IPS-18a (cell line): ENCODE measurements at regions not wholly inside any gene's neighbourhood (a gene's known extent, or its start where the extent isn't known, plus 50 kb on each side); places are given as distances from the start of the nearest gene placed in this dataset.

Experiments used
- H3K27ac ChIP-seq: one replicate; pipeline ENCODE4 v1.5.1; 2013; ENCODE audit warnings: low read length
- H3K27me3 ChIP-seq: one replicate; pipeline ENCODE4 v1.6.1; 2013; ENCODE audit warnings: mild to moderate bottlenecking, low read length; ENCODE audit not compliant: control insufficient read depth, insufficient read depth
- H3K36me3 ChIP-seq: one replicate; pipeline ENCODE4 v1.6.1; 2013; ENCODE audit warnings: low read depth, low read length; ENCODE audit not compliant: control insufficient read depth
- H3K4me1 ChIP-seq: one replicate; pipeline ENCODE4 v1.6.1; 2013; ENCODE audit warnings: low read depth, low read length; ENCODE audit not compliant: control insufficient read depth
- H3K4me3 ChIP-seq: one replicate; pipeline ENCODE4 v1.5.1; 2013; ENCODE audit warnings: low read length
- H3K9ac ChIP-seq: one replicate; pipeline ENCODE4 v1.6.1; 2013; ENCODE audit warnings: mild to moderate bottlenecking, low read length, moderate library complexity
- H3K9me3 ChIP-seq: one replicate; pipeline ENCODE4 v1.6.1; 2013; ENCODE audit warnings: low read depth, low read length; ENCODE audit not compliant: control insufficient read depth

- H3K27me3 ChIP-seq, result no peaks in the 10 kb centered on the region
- no peak overlapping the region for H3K27ac ChIP-seq
- no peaks in the 10 kb centered on the region for H3K36me3 ChIP-seq
- no peaks in the 10 kb centered on the region for H3K9me3 ChIP-seq
- no peaks in the 10 kb centered on the region for H3K4me1 ChIP-seq
- H3K9ac ChIP-seq, result no peak overlapping the region
- H3K4me3 ChIP-seq, result no peak overlapping the region
These were observed 799.5 kb downstream of the QKI start for GRCh38 chr6:164214066-164214465.

DNA sequence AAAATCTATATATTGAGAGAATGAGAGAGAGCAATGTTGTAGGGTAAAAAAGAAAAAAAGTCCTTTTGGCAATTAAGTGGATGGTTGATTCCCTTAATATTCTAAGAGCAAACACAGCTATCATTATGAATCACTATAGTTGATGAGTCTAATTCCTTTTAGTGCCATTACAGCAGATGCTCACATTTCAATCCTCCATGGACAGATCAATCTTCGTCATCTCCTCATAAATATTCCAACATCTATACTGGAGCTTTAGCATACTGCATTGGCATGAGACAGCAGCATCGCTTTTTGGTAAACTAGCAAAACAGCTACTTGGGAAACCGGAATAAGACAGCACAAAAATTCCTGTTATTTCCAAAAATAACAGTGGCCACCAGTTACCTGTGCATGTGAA is 796.7 kb downstream of the QKI start:
- no peak overlapping the region for H3K27ac ChIP-seq
- no peaks in the 10 kb centered on the region for H3K27me3 ChIP-seq
- no peaks in the 10 kb centered on the region for H3K4me1 ChIP-seq
- H3K4me3 ChIP-seq, result no peak overlapping the region
- H3K9ac ChIP-seq, result no peak overlapping the region
- H3K36me3 ChIP-seq, result no peaks in the 10 kb centered on the region
- no peaks in the 10 kb centered on the region for H3K9me3 ChIP-seq

GRCh38 chr6:164210783-164211182 is 796.3 kb downstream of the QKI start:
- Histone ChIP-seq H3K4me1 (no peaks in the 10 kb centered on the region), H3K9ac (no peak overlapping the region), H3K27me3 (no peaks in the 10 kb centered on the region), H3K36me3 (no peaks in the 10 kb centered on the region), H3K9me3 (no peaks in the 10 kb centered on the region), H3K27ac (no peak overlapping the region), H3K4me3 (no peak overlapping the region)

DNA sequence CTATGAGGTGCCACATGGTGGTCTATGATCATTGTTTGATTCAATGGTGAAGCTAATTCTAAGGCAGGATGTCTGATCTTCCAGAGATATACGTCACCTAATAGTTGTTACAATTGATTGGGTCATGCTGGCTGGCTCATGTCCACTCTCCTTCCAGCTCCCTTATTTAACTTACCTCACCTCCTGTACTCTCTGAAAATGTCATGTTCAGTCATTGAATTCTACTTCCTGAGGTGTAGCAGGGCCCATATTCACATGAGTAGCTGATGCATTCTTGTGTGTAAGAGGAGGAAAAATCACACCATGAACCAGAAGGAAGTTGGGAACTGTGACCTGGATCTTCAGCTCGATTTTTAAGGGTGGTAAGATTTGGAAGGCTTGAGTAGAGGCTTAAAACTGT is 795.8 kb downstream of the QKI start:
- Histone ChIP-seq H3K9me3 (no peaks in the 10 kb centered on the region), H3K4me3 (no peak overlapping the region), H3K9ac (no peak overlapping the region), H3K36me3 (no peaks in the 10 kb centered on the region), H3K27me3 (no peaks in the 10 kb centered on the region), H3K4me1 (no peaks in the 10 kb centered on the region), H3K27ac (no peak overlapping the region)

- H3K9me3 ChIP-seq, result no peaks in the 10 kb centered on the region
- no peaks in the 10 kb centered on the region for H3K36me3 ChIP-seq
- H3K9ac ChIP-seq, result no peak overlapping the region
- H3K4me3 ChIP-seq, result no peak overlapping the region
- H3K27ac ChIP-seq, result no peak overlapping the region
- H3K27me3 ChIP-seq, result no peaks in the 10 kb centered on the region
- no peaks in the 10 kb centered on the region for H3K4me1 ChIP-seq
These were observed 793.9 kb downstream of the QKI start for GRCh38 chr6:164208371-164208770.

- Histone ChIP-seq H3K9me3 (no peaks in the 10 kb centered on the region), H3K4me1 (no peaks in the 10 kb centered on the region), H3K4me3 (no peak overlapping the region), H3K27ac (no peak overlapping the region), H3K36me3 (no peaks in the 10 kb centered on the region), H3K27me3 (no peaks in the 10 kb centered on the region), H3K9ac (no peak overlapping the region)
These were observed 792.4 kb downstream of the QKI start for GRCh38 chr6:164206807-164207423.

DNA sequence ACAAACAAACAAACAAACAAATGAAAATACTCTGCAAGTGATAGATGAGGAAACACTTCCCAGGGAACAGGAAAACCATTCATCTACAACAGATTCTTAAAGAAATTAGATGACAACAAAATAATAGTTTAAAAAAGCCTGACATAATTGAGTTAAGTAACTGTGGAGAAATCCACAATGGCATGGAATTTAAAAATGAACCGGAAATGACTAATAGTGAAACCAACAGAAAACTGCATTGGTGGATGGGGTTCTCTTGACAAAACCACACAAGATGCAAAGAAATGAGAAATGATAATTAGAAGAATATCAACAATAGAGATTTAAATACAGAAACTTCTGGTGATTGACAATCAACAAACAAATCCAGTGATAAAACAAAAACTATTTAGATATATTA is 785.6 kb downstream of the QKI start:
- Histone ChIP-seq H3K27me3 (no peaks in the 10 kb centered on the region), H3K4me3 (no peak overlapping the region), H3K27ac (no peak overlapping the region), H3K36me3 (no peaks in the 10 kb centered on the region), H3K9me3 (no peaks in the 10 kb centered on the region), H3K9ac (no peak overlapping the region), H3K4me1 (no peaks in the 10 kb centered on the region)

- H3K9ac ChIP-seq, result no peak overlapping the region
These were observed 781.4 kb downstream of the QKI start for GRCh38 chr6:164195942-164196281.

GRCh38 chr6:164195278-164195941 is 780.9 kb downstream of the QKI start:
- no peaks in the 10 kb centered on the region for H3K27me3 ChIP-seq
- no peak overlapping the region for H3K4me3 ChIP-seq
- no peaks in the 10 kb centered on the region for H3K9me3 ChIP-seq
- H3K9ac ChIP-seq, result no peak overlapping the region
- no peak overlapping the region for H3K27ac ChIP-seq
- H3K4me1 ChIP-seq, result peaks cover 6% of the 10 kb centered on the region
- no peaks in the 10 kb centered on the region for H3K36me3 ChIP-seq

More at GRCh38 chr6:164195942-164196281, 781.4 kb downstream of the QKI start:
- no peak overlapping the region for H3K27ac ChIP-seq
- H3K36me3 ChIP-seq, result no peaks in the 10 kb centered on the region
- H3K4me1 ChIP-seq, result peaks cover 6% of the 10 kb centered on the region
- H3K4me3 ChIP-seq, result no peak overlapping the region
- H3K27me3 ChIP-seq, result no peaks in the 10 kb centered on the region
- H3K9me3 ChIP-seq, result no peaks in the 10 kb centered on the region

DNA sequence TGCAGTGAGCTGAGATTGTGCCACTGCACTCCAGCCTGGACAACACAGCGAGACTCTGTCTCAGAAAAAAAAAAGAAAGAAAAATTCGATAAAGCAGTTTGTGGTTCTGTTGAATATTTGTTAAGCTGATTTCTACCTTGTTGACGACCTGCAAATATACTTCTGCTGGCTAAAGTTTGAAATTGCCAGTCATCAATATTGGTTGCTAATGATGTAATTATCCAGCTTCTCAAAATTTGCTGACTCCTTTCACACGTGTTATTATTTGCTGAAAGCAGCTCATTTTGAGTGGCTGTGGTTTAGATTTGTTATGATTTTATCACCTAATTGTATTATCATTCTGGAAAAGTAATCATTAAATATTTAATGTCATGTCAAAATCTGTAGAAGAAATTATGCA is 774.3 kb downstream of the QKI start:
- Histone ChIP-seq H3K36me3 (no peaks in the 10 kb centered on the region), H3K27me3 (no peaks in the 10 kb centered on the region), H3K9me3 (no peaks in the 10 kb centered on the region), H3K4me1 (peaks cover 6% of the 10 kb centered on the region), H3K27ac (no peak overlapping the region), H3K9ac (no peak overlapping the region), H3K4me3 (no peak overlapping the region)

- no peak overlapping the region for H3K27ac ChIP-seq
- no peaks in the 10 kb centered on the region for H3K9me3 ChIP-seq
- no peaks in the 10 kb centered on the region for H3K36me3 ChIP-seq
- no peaks in the 10 kb centered on the region for H3K27me3 ChIP-seq
- H3K4me1 ChIP-seq, result peaks cover 3% of the 10 kb centered on the region
- H3K9ac ChIP-seq, result no peak overlapping the region
- no peak overlapping the region for H3K4me3 ChIP-seq
These were observed 771.0 kb downstream of the QKI start for GRCh38 chr6:164185471-164185871.

- Histone ChIP-seq H3K36me3 (no peaks in the 10 kb centered on the region), H3K9me3 (no peaks in the 10 kb centered on the region), H3K9ac (no peak overlapping the region), H3K27ac (no peak overlapping the region), H3K4me1 (peaks cover 3% of the 10 kb centered on the region), H3K27me3 (no peaks in the 10 kb centered on the region), H3K4me3 (no peak overlapping the region)
These were observed 769.9 kb downstream of the QKI start for GRCh38 chr6:164184410-164184809.
